CD4-positive, alpha-beta T cell treated with Interleukin-21 for 1 hour (primary cell): ENCODE measurements at regions not wholly inside any gene's neighbourhood (a gene's known extent, or its start where the extent isn't known, plus 50 kb on each side); places are given as distances from the start of the nearest gene placed in this dataset.

ENCODE experiments used
- DNase-seq: peaks from one replicate; pipeline ENCODE4 v3.0.0-alpha.2; 2020

- no peak for DNase-seq
Measured at GRCh38 chr1:221902961-221903360, 161.1 kb upstream of the DUSP10 start.

GRCh38 chr1:221900678-221901077 is 158.8 kb upstream of the DUSP10 start:
- DNase-seq, result no peak

GRCh38 chr1:221897321-221897721 is 155.4 kb upstream of the DUSP10 start:
- DNase-seq, result no peak

- DNase-seq, result no peak
Measured at GRCh38 chr1:221892301-221892830, 150.5 kb upstream of the DUSP10 start.

- no peak for DNase-seq
Measured at GRCh38 chr1:221891708-221892107, 149.8 kb upstream of the DUSP10 start.

GRCh38 chr1:221888801-221889200 is 146.9 kb upstream of the DUSP10 start:
- no peak for DNase-seq

- no peak for DNase-seq
Measured at GRCh38 chr1:221888218-221888617, 146.3 kb upstream of the DUSP10 start.

- no peak for DNase-seq
Measured at GRCh38 chr1:221887758-221888157, 145.9 kb upstream of the DUSP10 start.

GRCh38 chr1:221887415-221887746 is 145.5 kb upstream of the DUSP10 start:
- no peak for DNase-seq

GRCh38 chr1:221886743-221887414 is 145.0 kb upstream of the DUSP10 start:
- no peak for DNase-seq

- DNase-seq, result no peak
Measured at GRCh38 chr1:221886311-221886710, 144.4 kb upstream of the DUSP10 start.

GRCh38 chr1:221884821-221885220 is 142.9 kb upstream of the DUSP10 start:
- DNase-seq, result no peak

GRCh38 chr1:221881805-221882581 is 140.1 kb upstream of the DUSP10 start:
- DNase-seq, result no peak

GRCh38 chr1:221880182-221880581 is 138.3 kb upstream of the DUSP10 start:
- DNase-seq, result no peak

- DNase-seq, result no peak
Measured at GRCh38 chr1:221878134-221878533, 136.2 kb upstream of the DUSP10 start.

GRCh38 chr1:221877311-221877710 is 135.4 kb upstream of the DUSP10 start:
- no peak for DNase-seq

- DNase-seq, result no peak
Measured at GRCh38 chr1:221875004-221875330, 133.1 kb upstream of the DUSP10 start.

- no peak for DNase-seq
Measured at GRCh38 chr1:221874285-221875003, 132.6 kb upstream of the DUSP10 start.

GRCh38 chr1:221873673-221874072 is 131.8 kb upstream of the DUSP10 start:
- no peak for DNase-seq

GRCh38 chr1:221871056-221871455 is 129.2 kb upstream of the DUSP10 start:
- no peak for DNase-seq

- DNase-seq, result no peak
Measured at GRCh38 chr1:221869779-221870178, 127.9 kb upstream of the DUSP10 start.

- no peak for DNase-seq
Measured at GRCh38 chr1:221868593-221869303, 126.9 kb upstream of the DUSP10 start.

- DNase-seq, result no peak
Measured at GRCh38 chr1:221867003-221867402, 125.1 kb upstream of the DUSP10 start.
